ENCODE measurements at regions not wholly inside any gene's neighbourhood (a gene's known extent, or its start where the extent isn't known, plus 50 kb on each side); places are given as distances from the start of the nearest gene placed in this dataset.
"Not testable (repeated sequence)": the region's sequence is repeated elsewhere in the genome, so short reads cannot be mapped to it uniquely, and the experiment has no call there.

- H3K9me2 ChIP-seq, result no peaks in the 10 kb centered on the region
- H3K9ac ChIP-seq, result no peak overlapping the region
- H2AFZ ChIP-seq (ENCODE audit: low read depth), result no peak overlapping the region
- no peaks in the 10 kb centered on the region for H3K4me1 ChIP-seq (ENCODE audit: control insufficient read depth in 1 of 2, insufficient read depth in 2 of 2, low read depth in 1 of 2, low read length in 1 of 2)
- TF ChIP-seq MXI1 (IDR thresholded peaks at IDR 0.05; ENCODE audit: low read depth, low read length) (no peak), RXRA (IDR thresholded peaks at IDR 0.05; ENCODE audit: borderline replicate concordance, low read depth) (no peak), YY1 (IDR thresholded peaks at IDR 0.05; ENCODE audit: low read depth) (no peak), USF2 (IDR thresholded peaks at IDR 0.05; ENCODE audit: borderline replicate concordance, low read depth, low read length) (no peak), EZH2phosphoT487 (IDR thresholded peaks at IDR 0.05; ENCODE audit: borderline replicate concordance, low read depth) (no peak), FOXJ3 (CRISPR knock-in tag; IDR thresholded peaks at IDR 0.05) (no peak), TCF12 (IDR thresholded peaks at IDR 0.05) (no peak), TEAD4 (IDR thresholded peaks at IDR 0.05; ENCODE audit: borderline replicate concordance, insufficient read depth) (no peak), JUND (IDR thresholded peaks at IDR 0.05) (no peak), FOSL2 (IDR thresholded peaks at IDR 0.05; ENCODE audit: borderline replicate concordance, low read depth) (no peak), POLR2AphosphoS5 (IDR thresholded peaks at IDR 0.05; ENCODE audit: low read depth, low read length) (no peak), ZBTB33 (IDR thresholded peaks at IDR 0.05; ENCODE audit: borderline replicate concordance, low read depth) (no peak), CTCF (IDR thresholded peaks at IDR 0.05) (no peak), SIN3A (IDR thresholded peaks at IDR 0.05; ENCODE audit: borderline replicate concordance, low read depth, low read length) (no peak), FOXM1 (IDR thresholded peaks at IDR 0.05; ENCODE audit: low read depth) (no peak), CHD2 (IDR thresholded peaks at IDR 0.05; ENCODE audit: low read length, partially characterized antibody) (no peak), RFX5 (IDR thresholded peaks at IDR 0.05; ENCODE audit: low read length) (no peak)
- WGBS (ENCODE audit: low lambda C conversion rate), result 14% methylated on average over 7 of the region's 7 CpGs
- no peaks in the 10 kb centered on the region for H3F3A ChIP-seq (replicated peaks; ENCODE audit: insufficient read depth)
- ChIA-PET POLR2A (no interaction called here), CTCF (no interaction called here)
- H3K36me3 ChIP-seq (replicated peaks in 1 of 2; ENCODE audit: control insufficient read depth in 1 of 2, insufficient read depth in 2 of 2, low read length in 1 of 2), result no peaks in the 10 kb centered on the region
- no peaks in the 10 kb centered on the region for H3K27me3 ChIP-seq (ENCODE audit: insufficient read depth)
- no peak overlapping the region for H3K4me2 ChIP-seq
- no peak overlapping the region for H3K27ac ChIP-seq (ENCODE audit: low read depth in 2 of 2, low read length in 1 of 2)
- no peaks in the 10 kb centered on the region for H3K79me2 ChIP-seq (ENCODE audit: insufficient read depth)
- no peaks in the 10 kb centered on the region for H3K9me3 ChIP-seq
- no peak for DNase-seq
- H3K4me3 ChIP-seq (ENCODE audit: low read depth in 2 of 2, low read length in 1 of 2), result no peak overlapping the region
- H4K20me1 ChIP-seq (ENCODE audit: insufficient read depth), result no peaks in the 10 kb centered on the region
Observed at GRCh38 chr2:195138435-195138834, 518.6 kb upstream of the SLC39A10 start.

GRCh38 chr2:195125889-195126288 lies 531.1 kb upstream of the SLC39A10 start:
- H3K9me3 ChIP-seq; H3K4me3 ChIP-seq (ENCODE audit: low read depth in 2 of 2, low read length in 1 of 2); H3K4me1 ChIP-seq (ENCODE audit: control insufficient read depth in 1 of 2, insufficient read depth in 2 of 2, low read depth in 1 of 2, low read length in 1 of 2); H3F3A ChIP-seq (replicated peaks; ENCODE audit: insufficient read depth); DNase-seq; H2AFZ ChIP-seq (ENCODE audit: low read depth); H4K20me1 ChIP-seq (ENCODE audit: insufficient read depth); H3K9me2 ChIP-seq; H3K27ac ChIP-seq (ENCODE audit: low read depth in 2 of 2, low read length in 1 of 2); H3K9ac ChIP-seq; H3K79me2 ChIP-seq (ENCODE audit: insufficient read depth); H3K4me2 ChIP-seq; H3K36me3 ChIP-seq (replicated peaks in 1 of 2; ENCODE audit: control insufficient read depth in 1 of 2, insufficient read depth in 2 of 2, low read length in 1 of 2); H3K27me3 ChIP-seq (ENCODE audit: insufficient read depth); CTCF ChIA-PET; POLR2A ChIA-PET: not testable (repeated sequence)
- 29% methylated on average over 1 of the region's 3 CpGs for WGBS (ENCODE audit: low lambda C conversion rate)
